ENCODE measurements at regions not wholly inside any gene's neighbourhood (a gene's known extent, or its start where the extent isn't known, plus 50 kb on each side); places are given as distances from the start of the nearest gene placed in this dataset.
A peak's percentile ranks its signal among the peaks of the same experiment; 100 is the strongest.
"Not testable (repeated sequence)": the region's sequence is repeated elsewhere in the genome, so short reads cannot be mapped to it uniquely, and the experiment has no call there.

- no peak for DNase-seq (ENCODE audit: low read depth, low spot score)
Measured at GRCh38 chr18:46226461-46226860, 122.3 kb downstream of the HAUS1 start.

- not testable (repeated sequence) for DNase-seq (ENCODE audit: low read depth, low spot score)
Measured at GRCh38 chr18:46229641-46230040, 125.5 kb downstream of the HAUS1 start.

DNA sequence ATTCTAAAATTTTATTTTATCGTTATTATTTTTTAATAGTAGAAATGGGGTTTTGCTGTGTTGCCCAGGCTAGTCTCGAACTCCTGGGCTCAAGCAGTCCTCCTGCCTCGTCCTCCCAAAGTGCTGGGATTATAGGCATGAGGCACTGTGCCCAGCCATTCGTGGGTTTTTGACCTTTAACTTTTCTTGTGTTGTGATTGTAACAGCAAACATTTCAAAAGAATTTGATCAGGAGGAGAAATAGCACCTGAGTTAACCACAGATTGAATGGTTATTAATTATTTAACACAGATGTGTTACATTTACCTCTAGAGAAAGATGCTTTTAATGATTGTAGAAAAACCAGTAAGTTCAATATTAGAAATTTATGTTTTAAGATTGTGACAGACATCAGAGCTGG lies 132.0 kb downstream of the HAUS1 start:
- DNase-seq (ENCODE audit: low read depth, low spot score) = no peak

DNA sequence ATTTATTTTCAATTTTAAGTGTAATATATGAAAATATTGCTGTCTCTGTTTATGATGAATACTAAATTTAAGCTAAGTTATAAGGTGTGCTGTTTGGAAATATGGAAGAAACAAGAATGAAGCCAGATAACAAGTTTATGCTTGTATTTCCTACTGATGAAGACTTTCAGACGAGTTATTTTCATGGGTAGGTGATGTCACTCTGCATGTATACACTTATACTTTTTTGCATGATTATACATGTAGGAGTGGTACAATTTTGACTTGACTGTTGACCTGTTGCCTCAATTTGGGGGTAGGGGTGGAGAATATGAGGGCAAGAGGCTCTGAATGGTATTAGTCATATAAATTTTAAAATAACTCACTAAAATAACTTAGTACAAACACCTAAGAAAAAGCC lies 133.7 kb downstream of the HAUS1 start:
- no peak for DNase-seq (ENCODE audit: low read depth, low spot score)

DNA sequence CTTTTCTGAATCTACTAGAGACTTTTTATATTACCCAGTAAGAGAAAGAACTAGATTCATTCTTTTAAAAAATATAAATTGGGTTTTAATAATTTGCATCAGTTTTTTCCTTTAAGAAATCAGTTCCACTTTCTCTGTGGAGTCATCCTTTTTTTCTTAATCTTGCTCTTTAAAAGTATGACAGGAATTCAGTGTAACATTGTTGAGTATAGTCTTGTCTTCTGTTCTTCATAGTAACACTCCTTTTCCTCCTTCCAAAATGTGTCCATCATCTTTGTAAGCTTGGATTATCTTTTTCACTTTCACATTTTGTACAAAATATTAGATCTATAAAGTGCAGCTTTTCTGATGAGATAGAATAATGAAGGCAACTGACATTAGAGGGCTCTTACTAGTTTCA lies 135.4 kb downstream of the HAUS1 start:
- no peak for DNase-seq (ENCODE audit: low read depth, low spot score)

DNA sequence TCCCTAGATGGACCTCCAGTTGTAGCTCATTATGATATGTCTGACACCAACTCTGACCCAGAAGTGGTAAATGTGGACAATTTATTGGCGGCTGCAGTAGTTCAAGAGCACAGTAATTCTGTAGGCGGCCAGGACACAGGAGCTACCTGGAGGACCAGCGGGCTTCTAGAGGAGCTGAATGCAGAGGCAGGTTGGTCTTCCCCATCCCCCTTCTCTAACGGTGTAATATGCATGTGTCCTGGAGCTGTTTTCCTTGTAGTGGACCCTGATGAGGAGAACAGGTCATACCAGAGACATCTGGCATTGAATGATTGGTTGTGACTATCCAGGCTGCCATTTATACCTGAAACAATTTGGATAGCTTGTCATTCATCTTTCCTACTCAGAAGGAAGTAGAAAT lies 135.8 kb downstream of the HAUS1 start:
- DNase-seq (ENCODE audit: low read depth, low spot score) = no peak

DNA sequence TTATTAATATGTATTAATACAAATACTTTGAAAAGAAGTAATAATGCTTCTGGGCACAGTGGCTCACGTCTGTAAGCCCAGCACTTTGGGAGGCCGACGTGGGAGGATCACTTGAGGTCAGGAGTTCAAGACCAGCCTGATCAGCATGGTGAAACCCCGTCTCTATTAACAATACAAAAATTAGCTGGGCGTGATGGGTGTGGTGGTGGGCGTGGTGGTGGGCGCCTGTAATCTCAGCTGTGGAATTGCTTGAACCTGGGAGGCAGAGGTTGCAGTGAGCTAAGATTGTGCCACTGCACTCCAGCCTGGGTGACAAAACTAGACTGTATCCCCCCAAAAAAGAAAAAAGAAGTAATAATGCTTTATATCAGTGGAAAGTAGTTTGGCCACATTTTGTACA lies 137.2 kb downstream of the HAUS1 start:
- DNase-seq (ENCODE audit: low read depth, low spot score) = not testable (repeated sequence)

DNA sequence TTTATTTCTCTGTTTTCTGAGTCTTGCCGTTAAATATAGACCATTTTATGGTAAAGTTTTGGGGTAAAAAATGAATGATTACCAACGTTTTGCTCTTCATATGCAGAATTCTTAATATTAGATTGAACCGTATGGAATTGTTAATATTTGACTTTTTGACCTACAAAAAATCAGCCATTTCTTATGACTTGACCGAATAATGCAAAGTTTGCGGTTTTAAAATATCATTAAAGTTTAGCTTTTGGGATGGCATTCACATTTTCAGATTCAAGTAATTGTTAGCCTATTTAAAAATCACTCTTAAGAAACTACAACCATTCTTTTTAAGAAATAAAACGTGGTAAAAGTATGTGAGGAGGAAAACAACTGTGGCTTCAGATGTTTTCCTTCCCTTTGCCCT lies 138.0 kb downstream of the HAUS1 start:
- DNase-seq (ENCODE audit: low read depth, low spot score) = no peak

DNA sequence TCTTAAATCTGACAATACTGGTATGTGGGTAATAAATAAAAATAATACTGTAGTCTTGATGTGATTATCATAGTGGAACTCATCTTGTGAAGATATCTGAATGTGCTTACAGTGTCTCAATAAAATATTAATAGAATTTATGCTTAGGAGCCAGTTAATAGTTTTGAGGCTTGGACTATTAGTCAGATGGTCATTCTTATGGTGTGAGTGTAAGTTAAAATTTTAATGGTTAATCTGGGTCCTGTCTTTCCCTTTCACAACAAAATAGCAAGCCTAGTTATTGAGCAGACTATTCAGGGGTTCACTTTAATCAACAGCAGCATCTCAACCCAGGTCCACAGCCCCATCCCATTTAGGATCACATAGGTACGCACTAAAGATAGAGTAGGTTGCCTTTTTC lies 138.9 kb downstream of the HAUS1 start:
- DNase-seq (ENCODE audit: low read depth, low spot score) = no peak

DNA sequence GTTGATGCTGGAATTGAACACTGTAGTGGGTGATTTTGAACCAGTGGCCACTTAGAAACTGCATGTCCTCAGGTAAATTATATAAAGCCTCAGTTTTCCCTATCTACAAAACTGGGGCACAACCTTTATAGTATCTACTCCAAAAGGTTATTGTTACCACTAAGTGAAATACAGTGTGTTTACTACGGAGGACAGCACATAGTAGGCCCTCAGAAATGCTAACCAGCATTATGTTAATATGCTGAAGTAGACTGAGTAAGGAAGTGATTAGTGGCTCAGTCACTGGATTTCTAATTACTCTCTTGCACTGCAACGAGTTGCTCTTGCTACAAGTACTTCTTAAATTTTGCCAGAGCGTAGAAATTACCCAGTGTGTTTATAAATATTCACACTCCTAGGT lies 139.5 kb downstream of the HAUS1 start:
- DNase-seq (ENCODE audit: low read depth, low spot score) = no peak

- no peak for DNase-seq (ENCODE audit: low read depth, low spot score)
Measured at GRCh38 chr18:46246101-46246500, 141.9 kb downstream of the HAUS1 start.

- no peak for DNase-seq (ENCODE audit: low read depth, low spot score)
Measured at GRCh38 chr18:46247942-46248341, 143.8 kb downstream of the HAUS1 start.

- peak; percentile 86 for DNase-seq (ENCODE audit: low read depth, low spot score)
Measured at GRCh38 chr18:46250084-46250811, 146.1 kb downstream of the HAUS1 start.

- no peak for DNase-seq (ENCODE audit: low read depth, low spot score)
Measured at GRCh38 chr18:46250812-46251173, 146.6 kb downstream of the HAUS1 start.

GRCh38 chr18:46252759-46253158 lies 148.6 kb downstream of the HAUS1 start:
- DNase-seq (ENCODE audit: low read depth, low spot score) = no peak

DNA sequence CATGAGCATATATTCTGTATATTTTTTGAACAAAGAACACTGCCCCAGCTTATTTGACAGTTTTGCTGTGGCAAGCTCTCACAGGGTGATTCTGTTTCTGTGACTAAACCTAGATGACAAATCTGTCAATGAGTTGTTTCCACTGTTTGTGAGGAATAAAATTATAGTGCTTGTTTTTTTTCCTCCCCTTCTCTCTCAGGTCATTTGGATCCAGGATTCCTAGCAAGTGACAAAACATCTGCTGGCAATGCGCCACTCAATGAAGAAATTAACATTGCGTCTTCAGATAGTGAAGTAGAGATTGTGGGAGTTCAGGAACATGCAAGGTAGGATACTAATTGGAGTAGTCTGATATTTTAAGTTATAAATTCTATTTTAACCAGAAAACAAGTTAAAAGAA lies 149.3 kb downstream of the HAUS1 start:
- DNase-seq (ENCODE audit: low read depth, low spot score) = peak; percentile 44

- DNase-seq (ENCODE audit: low read depth, low spot score) = no peak
Measured at GRCh38 chr18:46256078-46256477, 151.9 kb downstream of the HAUS1 start.

- no peak for DNase-seq (ENCODE audit: low read depth, low spot score)
Measured at GRCh38 chr18:46257366-46257765, 153.2 kb downstream of the HAUS1 start.

- DNase-seq (ENCODE audit: low read depth, low spot score) = peak; percentile 80
Measured at GRCh38 chr18:46260016-46260878, 156.1 kb downstream of the HAUS1 start.

- DNase-seq (ENCODE audit: low read depth, low spot score) = no peak
Measured at GRCh38 chr18:46260879-46261143, 156.6 kb downstream of the HAUS1 start.

DNA sequence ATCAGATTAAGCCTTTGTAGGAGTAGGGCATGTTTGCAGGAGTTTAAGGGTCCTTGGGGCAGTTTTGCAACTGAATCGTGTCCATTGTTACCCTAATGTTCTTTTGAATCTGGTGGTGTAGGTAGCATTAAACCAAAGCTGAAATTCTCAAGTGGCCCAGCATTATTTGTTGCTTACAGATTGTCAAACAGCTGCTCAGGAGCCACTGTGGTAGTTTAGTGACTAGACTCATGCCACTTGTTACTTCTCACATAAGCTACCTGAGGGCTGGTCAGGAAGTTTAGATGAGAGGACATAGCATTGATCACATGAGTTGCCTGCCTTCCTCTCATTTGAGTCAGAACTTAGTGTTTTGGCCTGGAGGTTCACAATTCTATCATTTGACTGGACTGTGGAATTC lies 157.6 kb downstream of the HAUS1 start:
- no peak for DNase-seq (ENCODE audit: low read depth, low spot score)

DNA sequence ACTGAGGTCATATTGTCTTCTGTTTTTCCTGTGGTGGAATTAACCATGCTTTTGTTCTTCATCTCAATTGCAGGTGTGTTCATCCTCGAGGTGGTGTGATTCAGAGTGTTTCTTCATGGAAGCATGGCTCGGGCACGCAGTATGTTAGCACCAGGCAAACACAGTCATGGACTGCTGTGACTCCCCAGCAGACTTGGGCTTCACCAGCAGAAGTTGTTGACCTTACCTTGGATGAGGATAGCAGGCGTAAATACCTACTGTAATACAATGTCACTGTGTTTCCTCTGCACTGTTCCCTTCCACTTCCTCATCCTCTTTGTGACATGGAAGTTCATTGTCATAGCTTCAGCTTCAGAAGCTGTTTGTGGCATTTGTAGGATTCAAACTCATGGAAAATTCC lies 158.7 kb downstream of the HAUS1 start:
- DNase-seq (ENCODE audit: low read depth, low spot score) = no peak

DNA sequence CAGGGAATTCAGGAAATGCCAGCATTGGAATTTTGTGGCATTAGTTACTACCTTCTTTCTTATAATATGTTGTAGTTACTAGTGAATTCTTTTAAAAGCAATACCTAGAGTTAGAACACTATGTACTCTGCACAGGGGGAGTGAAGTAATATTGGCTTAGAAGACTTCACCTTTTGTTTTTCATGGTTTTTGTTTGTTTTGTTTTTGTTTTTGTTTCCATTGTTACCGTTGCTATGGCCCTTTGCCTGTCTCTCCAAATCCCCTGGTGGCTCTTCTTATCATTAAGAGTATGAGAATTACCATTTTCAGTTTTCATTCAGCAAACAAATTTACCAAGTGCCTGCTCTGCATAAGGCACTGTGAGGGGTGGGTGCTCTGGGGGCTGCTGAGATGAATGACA lies 160.1 kb downstream of the HAUS1 start:
- peak; percentile 71 for DNase-seq (ENCODE audit: low read depth, low spot score)
